K562 (cell line): ENCODE measurements at regions not wholly inside any gene's neighbourhood (a gene's known extent, or its start where the extent isn't known, plus 50 kb on each side); places are given as distances from the start of the nearest gene placed in this dataset.

Experiments used
- ELK1 ChIP-seq: sonication (generic); formaldehyde crosslinking; IDR thresholded peaks from 2 replicates; pipeline ENCODE4 v1.8.1; 2022; ENCODE audit warnings: missing genetic modification reagents
- FOXM1 ChIP-seq, 2 experiments: fragments of 450-650 bp in 1 of 2; sonication (generic) in 1 of 2; formaldehyde crosslinking in 1 of 2; IDR thresholded peaks; 2 replicates each; pipeline versions ENCODE4 v1.6.1 to v1.9.0; 2017 to 2022; ENCODE audit warnings: low read depth in 2 of 2, mild to moderate bottlenecking in 2 of 2, missing genetic modification reagents in 1 of 2, moderate library complexity in 1 of 2
- PREB ChIP-seq: sonication (generic); formaldehyde crosslinking; IDR thresholded peaks from 2 replicates; pipeline ENCODE4 v1.8.1; 2023; ENCODE audit warnings: mild to moderate bottlenecking, missing genetic modification reagents
- ZNF263 ChIP-seq: sonication (generic); formaldehyde crosslinking; IDR thresholded peaks from 2 replicates; pipeline ENCODE4 v1.8.0; 2022; ENCODE audit warnings: mild to moderate bottlenecking, missing genetic modification reagents, borderline replicate concordance

- TF ChIP-seq ZNF263 (CRISPR knock-in tag) (no peak), ELK1 (CRISPR knock-in tag) (no peak), FOXM1 (IDR thresholded peaks at IDR 0.05; ENCODE audit: low read depth) (no peak), FOXM1 (CRISPR knock-in tag; IDR thresholded peaks at IDR 0.05; ENCODE audit: low read depth) (no peak), PREB (no peak)
Measured at GRCh38 chr15:87799838-87800237, 456.7 kb downstream of the NTRK3 start.
